IPS-15b (cell line): ENCODE measurements at regions not wholly inside any gene's neighbourhood (a gene's known extent, or its start where the extent isn't known, plus 50 kb on each side); places are given as distances from the start of the nearest gene placed in this dataset.

ENCODE experiments used
- H3K27me3 ChIP-seq: one replicate; pipeline ENCODE4 v1.6.1; 2013; ENCODE audit warnings: low read length; ENCODE audit not compliant: control insufficient read depth, insufficient read depth
- H3K36me3 ChIP-seq: one replicate; pipeline ENCODE4 v1.6.1; 2013; ENCODE audit warnings: low read length; ENCODE audit not compliant: control insufficient read depth, insufficient read depth
- H3K4me1 ChIP-seq: one replicate; pipeline ENCODE4 v1.6.1; 2013; ENCODE audit warnings: mild to moderate bottlenecking, low read length; ENCODE audit not compliant: control insufficient read depth, insufficient read depth
- H3K4me3 ChIP-seq: one replicate; pipeline ENCODE4 v1.5.1; 2013; ENCODE audit warnings: low read depth, low read length
- H3K9ac ChIP-seq: one replicate; pipeline ENCODE4 v1.6.1; 2013; ENCODE audit warnings: low read depth, mild to moderate bottlenecking, low read length
- H3K9me3 ChIP-seq: one replicate; pipeline ENCODE4 v1.6.1; 2013; ENCODE audit warnings: mild to moderate bottlenecking, low read length; ENCODE audit not compliant: control insufficient read depth, insufficient read depth

DNA sequence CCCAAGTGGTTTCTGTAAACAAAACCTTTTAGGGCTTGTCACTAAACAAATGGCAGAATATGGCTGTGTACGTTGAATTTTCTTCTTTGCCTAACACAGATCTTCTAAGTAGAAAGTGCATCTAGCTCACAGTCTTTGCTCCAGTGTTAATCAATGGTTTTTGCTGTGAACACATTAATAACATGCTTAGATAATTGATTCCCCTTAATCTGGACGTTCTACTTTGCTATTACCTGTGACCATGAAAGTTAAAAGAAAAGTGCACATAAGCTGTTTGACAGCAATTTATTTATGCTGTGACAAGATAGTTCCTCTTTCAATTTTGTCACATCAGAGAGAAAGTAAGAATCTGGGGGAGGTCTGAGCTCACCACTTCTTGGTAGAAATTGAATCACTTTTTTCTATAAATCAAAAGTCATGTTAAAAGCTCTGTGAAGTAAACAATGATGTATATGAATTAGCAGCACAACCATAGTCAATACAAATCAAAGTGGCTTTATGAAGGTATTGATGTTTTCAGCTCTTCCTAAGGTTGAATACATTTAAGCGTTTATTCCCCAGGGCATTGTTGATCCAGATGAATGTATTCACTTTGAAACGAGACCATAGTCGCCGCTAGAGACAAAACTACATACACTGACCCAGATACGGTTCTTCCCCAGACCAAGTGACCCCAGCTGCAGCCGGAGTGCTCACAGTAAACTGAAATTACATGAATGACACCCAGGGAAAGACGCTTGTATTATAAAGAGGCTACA, 174.6 kb upstream of the ZNF608 start:
- no peak overlapping the region for H3K9ac ChIP-seq
- no peak overlapping the region for H3K4me3 ChIP-seq
- H3K36me3 ChIP-seq = no peaks in the 10 kb centered on the region
- H3K27me3 ChIP-seq = no peaks in the 10 kb centered on the region
- peaks cover 45% of the 10 kb centered on the region for H3K4me1 ChIP-seq
- H3K9me3 ChIP-seq = no peaks in the 10 kb centered on the region

GRCh38 chr5:124921694-124922093, 175.3 kb upstream of the ZNF608 start:
- H3K4me1 ChIP-seq = peaks cover 45% of the 10 kb centered on the region
- no peaks in the 10 kb centered on the region for H3K27me3 ChIP-seq
- no peaks in the 10 kb centered on the region for H3K9me3 ChIP-seq
- no peak overlapping the region for H3K9ac ChIP-seq
- no peaks in the 10 kb centered on the region for H3K36me3 ChIP-seq
- no peak overlapping the region for H3K4me3 ChIP-seq

DNA sequence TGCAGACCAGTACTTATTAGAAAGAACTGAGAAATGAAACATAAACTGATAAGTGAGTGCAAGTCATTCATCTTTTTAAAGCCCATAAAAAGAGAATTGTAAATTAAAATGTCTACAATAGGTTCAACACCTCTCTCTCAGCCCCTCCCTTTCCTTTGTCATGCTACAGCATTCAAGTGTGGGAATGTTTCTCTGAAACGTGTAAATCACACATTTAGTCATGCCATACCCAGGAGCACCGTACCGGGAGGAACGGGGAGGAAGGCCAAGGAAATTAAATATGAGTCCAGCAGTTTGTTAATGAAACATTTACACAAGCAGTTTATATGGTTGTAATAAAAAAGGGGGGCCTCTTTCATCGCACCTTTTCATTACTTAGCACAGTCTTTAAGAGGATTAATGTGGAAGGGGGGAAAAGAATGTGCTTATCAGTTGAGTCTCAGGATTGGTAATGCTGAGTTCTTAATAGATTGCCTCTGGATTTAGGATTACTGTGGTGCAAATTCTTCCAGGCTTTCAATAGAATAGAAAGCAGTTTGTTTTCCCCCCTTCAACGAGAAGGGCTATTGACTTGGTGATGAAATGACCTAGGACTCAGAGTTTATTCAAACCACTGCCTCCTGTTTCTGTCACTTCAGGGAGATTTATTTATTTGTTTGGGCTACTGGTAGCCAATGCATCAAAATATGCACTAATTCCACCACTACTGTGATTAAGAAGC, 176.0 kb upstream of the ZNF608 start:
- Histone ChIP-seq H3K27me3 (no peaks in the 10 kb centered on the region), H3K4me1 (peaks cover 45% of the 10 kb centered on the region), H3K4me3 (no peak overlapping the region), H3K9ac (no peak overlapping the region), H3K9me3 (no peaks in the 10 kb centered on the region), H3K36me3 (no peaks in the 10 kb centered on the region)

DNA sequence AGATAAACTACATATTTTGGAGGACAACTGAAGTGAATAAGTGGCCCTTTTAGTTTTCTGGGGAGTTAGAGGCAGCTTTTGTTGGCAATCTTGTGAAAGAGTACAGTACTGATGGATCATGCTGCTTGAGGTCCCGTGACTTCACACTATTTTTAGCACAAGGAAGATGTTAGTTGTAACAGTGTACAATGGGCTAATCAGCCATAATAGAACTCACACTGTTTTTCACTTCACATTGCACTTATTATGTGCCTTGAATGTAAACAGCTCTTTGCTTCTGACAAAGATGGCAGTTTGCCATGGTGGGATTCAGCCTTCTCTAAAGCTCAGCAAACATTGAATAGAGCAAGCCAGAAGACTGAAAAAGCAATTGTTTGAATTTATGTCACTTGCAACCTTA, 176.7 kb upstream of the ZNF608 start:
- Histone ChIP-seq H3K4me1 (peaks cover 45% of the 10 kb centered on the region), H3K36me3 (no peaks in the 10 kb centered on the region), H3K9ac (no peak overlapping the region)

GRCh38 chr5:124924729-124925128, 178.3 kb upstream of the ZNF608 start:
- H3K9me3 ChIP-seq = no peaks in the 10 kb centered on the region
- no peak overlapping the region for H3K4me3 ChIP-seq
- H3K9ac ChIP-seq = no peak overlapping the region
- no peaks in the 10 kb centered on the region for H3K36me3 ChIP-seq
- H3K27me3 ChIP-seq = no peaks in the 10 kb centered on the region
- peaks cover 35% of the 10 kb centered on the region for H3K4me1 ChIP-seq

More for the DNA sequence above, 176.7 kb upstream of the ZNF608 start:
- Histone ChIP-seq H3K27me3 (no peaks in the 10 kb centered on the region), H3K4me3 (no peak overlapping the region), H3K9me3 (no peaks in the 10 kb centered on the region)

DNA sequence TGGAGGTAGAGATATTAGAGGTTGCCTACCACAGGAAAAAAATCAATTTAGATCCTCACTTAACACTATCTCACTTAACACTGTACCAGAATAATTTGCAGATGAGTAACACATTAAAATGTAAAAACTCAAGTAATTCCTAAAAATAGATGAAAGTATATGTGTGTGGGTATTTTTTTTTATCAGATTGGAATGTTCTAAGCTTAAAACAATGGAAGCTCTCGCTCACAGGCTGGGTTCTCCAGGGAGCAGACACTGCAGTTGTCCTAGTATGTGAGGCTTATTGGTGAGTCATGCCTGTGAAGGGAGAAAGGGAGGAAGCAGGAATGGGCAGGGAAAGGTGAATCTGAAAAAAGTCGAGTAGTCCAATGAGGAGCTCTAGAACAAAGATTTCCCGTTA, 181.3 kb upstream of the ZNF608 start:
- no peaks in the 10 kb centered on the region for H3K27me3 ChIP-seq
- H3K4me3 ChIP-seq = no peak overlapping the region
- H3K9me3 ChIP-seq = no peaks in the 10 kb centered on the region
- no peak overlapping the region for H3K9ac ChIP-seq
- H3K4me1 ChIP-seq = peaks cover 9% of the 10 kb centered on the region
- no peaks in the 10 kb centered on the region for H3K36me3 ChIP-seq

DNA sequence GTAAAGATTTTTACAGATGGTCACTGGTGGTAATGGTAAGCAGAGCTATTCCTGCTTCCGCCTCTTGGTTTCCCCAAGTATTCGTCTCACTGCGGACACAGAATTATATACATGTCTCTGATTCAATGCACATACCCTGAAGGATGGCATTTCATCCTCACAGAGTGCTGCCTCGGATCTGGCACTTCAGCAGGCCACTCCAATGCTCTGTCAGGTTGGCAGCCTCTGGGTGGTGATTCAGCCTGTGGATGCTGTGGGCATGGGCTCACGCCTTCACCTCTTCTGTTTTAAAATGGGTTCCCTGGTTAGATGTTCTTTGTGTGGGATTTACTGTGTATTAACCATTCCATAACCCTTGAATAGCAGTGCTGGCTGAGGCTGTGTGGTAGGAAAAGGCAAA, 182.6 kb upstream of the ZNF608 start:
- no peak overlapping the region for H3K9ac ChIP-seq
- H3K4me3 ChIP-seq = no peak overlapping the region
- no peaks in the 10 kb centered on the region for H3K4me1 ChIP-seq
- H3K27me3 ChIP-seq = no peaks in the 10 kb centered on the region
- no peaks in the 10 kb centered on the region for H3K36me3 ChIP-seq
- H3K9me3 ChIP-seq = no peaks in the 10 kb centered on the region

- H3K4me3 ChIP-seq = no peak overlapping the region
- H3K4me1 ChIP-seq = no peaks in the 10 kb centered on the region
- H3K27me3 ChIP-seq = no peaks in the 10 kb centered on the region
- no peaks in the 10 kb centered on the region for H3K9me3 ChIP-seq
- H3K36me3 ChIP-seq = no peaks in the 10 kb centered on the region
- H3K9ac ChIP-seq = no peak overlapping the region
Measured at GRCh38 chr5:124932791-124933600, 186.6 kb upstream of the ZNF608 start.

GRCh38 chr5:124935065-124935464, 188.6 kb upstream of the ZNF608 start:
- H3K9me3 ChIP-seq = no peaks in the 10 kb centered on the region
- H3K4me3 ChIP-seq = no peak overlapping the region
- no peaks in the 10 kb centered on the region for H3K36me3 ChIP-seq
- H3K27me3 ChIP-seq = no peaks in the 10 kb centered on the region
- no peak overlapping the region for H3K9ac ChIP-seq
- H3K4me1 ChIP-seq = no peaks in the 10 kb centered on the region

GRCh38 chr5:124936626-124936933, 190.1 kb upstream of the ZNF608 start:
- no peaks in the 10 kb centered on the region for H3K36me3 ChIP-seq
- H3K4me3 ChIP-seq = no peak overlapping the region
- H3K4me1 ChIP-seq = no peaks in the 10 kb centered on the region
- H3K27me3 ChIP-seq = no peaks in the 10 kb centered on the region
- no peaks in the 10 kb centered on the region for H3K9me3 ChIP-seq
- H3K9ac ChIP-seq = no peak overlapping the region

- Histone ChIP-seq H3K4me3 (no peak overlapping the region), H3K36me3 (no peaks in the 10 kb centered on the region), H3K9me3 (no peaks in the 10 kb centered on the region), H3K4me1 (no peaks in the 10 kb centered on the region), H3K27me3 (no peaks in the 10 kb centered on the region), H3K9ac (no peak overlapping the region)
Measured at GRCh38 chr5:124941051-124942049, 194.9 kb upstream of the ZNF608 start.
